GM21717 (cell line): ENCODE measurements at regions not wholly inside any gene's neighbourhood (a gene's known extent, or its start where the extent isn't known, plus 50 kb on each side); places are given as distances from the start of the nearest gene placed in this dataset.

Experiments used
- ATAC-seq: cut with Tn5 transposase; IDR thresholded peaks from one replicate; pipeline ENCODE4 v1.9.1; 2021; ENCODE audit warnings: mild to moderate bottlenecking, moderate library complexity; ENCODE audit not compliant: unreplicated experiment

- ATAC-seq = no peak
Observed at GRCh38 chr20:10986586-10986985, 312.8 kb upstream of the JAG1 start.

DNA sequence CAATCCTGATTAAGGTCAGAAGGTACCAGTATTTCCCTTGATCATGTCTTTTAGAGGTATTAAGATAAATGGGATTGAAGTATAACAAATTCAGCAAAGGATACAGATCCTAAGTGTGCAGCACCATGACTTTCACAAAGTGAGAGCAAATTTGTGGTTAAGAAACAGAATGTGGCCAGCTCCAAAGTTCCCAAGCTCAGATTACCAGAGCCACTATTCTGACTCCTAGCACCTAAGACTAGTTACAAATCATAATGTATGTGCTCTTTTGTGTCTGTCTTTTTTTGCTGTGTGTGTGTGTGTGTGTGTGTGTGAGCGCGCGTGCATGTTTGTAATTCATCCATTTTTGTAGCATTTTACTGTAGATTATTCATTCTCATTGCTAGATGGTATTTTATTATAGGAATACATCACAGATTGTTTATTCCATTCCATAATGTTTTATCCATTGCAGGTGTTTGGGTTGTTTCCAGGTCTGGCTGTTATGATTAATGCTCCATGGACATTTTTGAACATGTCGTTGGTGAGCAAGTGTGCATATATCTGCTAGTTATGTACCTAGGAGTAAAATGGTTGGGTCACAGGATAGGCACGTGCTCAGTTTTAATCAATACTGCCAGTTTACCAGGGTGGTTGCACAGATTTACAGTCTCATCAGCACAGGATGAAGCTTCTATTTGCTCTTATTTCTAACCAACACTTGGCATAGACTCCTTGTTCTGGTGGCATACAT, 314.0 kb upstream of the JAG1 start:
- no peak for ATAC-seq

DNA sequence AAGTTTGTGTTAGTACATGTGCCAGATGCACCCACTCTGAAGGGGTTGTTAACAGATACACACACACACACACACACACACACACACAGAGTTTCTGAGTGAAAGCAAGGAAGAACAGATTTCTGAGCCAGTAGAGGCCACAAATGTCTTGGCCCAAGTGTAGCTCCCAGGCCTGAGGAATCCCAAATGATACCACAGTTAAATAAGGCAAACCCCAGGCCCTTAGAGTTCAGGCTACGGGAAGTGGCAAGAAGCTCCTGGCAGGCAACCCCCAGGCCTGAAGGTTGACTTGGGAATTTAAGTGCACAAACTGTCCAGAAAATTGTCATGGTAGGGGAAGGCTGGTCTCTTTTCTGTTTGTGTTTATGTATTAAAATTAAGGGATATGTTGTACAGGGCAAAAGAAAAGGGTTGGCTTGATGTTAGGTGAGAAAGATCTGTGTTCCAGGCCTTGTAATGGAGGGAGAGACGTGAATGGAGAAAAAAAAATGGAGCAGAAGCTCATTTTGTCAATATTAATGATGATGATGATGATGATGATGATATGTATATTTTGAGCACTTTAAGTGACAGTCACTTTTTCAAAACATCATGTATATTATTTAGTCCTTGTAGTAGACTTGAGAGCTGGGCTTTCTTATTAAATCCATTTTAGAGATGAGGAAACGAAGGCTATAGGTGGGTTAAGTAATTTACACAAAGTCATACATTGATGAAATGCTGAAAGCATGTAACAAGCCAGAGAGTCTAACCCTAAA, 317.0 kb upstream of the JAG1 start:
- ATAC-seq = no peak

GRCh38 chr20:10992731-10993130, 318.9 kb upstream of the JAG1 start:
- no peak for ATAC-seq

- ATAC-seq = no peak
Observed at GRCh38 chr20:10994991-10995700, 321.3 kb upstream of the JAG1 start.

- ATAC-seq = no peak
Observed at GRCh38 chr20:10998476-10998875, 324.7 kb upstream of the JAG1 start.

GRCh38 chr20:11000416-11000815, 326.6 kb upstream of the JAG1 start:
- ATAC-seq = no peak

DNA sequence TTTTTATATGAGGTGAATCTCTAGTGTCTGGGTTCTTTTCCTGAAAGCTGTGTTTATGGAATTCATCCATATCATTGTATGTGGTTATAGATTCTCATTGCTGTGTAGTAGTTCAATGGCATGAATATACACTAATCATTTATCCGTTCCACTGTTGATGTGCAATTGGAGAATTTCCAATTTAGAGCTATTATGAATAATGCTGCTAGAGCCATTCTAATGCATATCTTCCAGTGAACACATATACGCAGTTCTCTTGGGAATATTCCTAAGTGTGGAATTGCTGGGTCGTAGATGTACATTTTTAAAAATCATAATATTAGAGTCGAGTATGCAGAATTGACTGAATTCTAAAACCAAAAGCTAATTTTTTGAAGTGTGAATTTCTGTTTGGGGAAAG, 327.5 kb upstream of the JAG1 start:
- no peak for ATAC-seq

- ATAC-seq = no peak
Observed at GRCh38 chr20:11001764-11002540, 328.2 kb upstream of the JAG1 start.

DNA sequence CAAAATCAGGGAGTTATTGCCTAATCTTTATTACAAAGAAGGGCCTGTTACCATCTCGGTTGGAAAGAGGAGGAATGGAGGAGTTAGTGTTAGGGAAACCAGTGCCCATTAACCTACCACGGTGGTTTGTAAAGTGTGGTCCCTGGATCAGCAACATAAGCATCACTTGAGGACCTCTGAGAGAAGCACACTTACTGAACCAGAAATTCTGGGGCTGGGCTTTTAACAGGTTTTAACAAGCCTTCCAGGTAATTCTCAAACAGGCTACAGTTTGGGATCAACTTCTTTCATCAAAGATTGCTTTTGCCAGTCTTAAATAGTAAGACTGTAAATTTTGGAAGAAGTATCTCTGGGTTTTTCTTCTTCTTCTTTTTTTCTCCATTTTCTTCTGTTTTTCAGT, 329.5 kb upstream of the JAG1 start:
- ATAC-seq = no peak

DNA sequence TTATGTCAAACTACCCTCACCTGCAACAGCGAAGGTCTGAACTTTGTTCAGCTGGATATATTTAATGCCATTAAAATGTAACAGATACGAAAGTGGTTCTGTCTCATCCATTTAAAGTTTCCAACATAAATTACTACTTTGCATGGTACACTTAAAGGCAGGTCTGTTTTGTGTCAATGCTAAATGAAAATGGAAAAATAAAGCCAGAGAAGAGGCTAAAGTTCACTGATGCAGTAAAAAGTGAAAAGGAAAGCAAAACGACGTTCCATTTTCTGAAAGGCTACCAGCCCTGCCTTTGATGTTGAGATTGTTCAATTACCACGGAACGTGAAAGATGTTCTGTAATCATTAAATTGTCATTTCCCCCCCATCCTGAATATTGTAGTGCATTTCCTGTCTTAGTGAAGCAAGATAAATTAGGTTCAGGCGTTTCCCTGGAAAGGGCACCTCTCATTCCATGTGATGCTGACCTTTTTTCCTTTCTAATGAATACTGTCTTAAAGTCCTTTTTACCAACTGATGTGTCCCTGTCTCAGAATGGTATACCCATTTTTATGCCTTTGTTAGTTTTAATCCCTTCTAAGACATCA, 334.7 kb upstream of the JAG1 start:
- ATAC-seq = no peak

GRCh38 chr20:11011653-11012052, 337.9 kb upstream of the JAG1 start:
- no peak for ATAC-seq

- ATAC-seq = no peak
Observed at GRCh38 chr20:11012975-11013374, 339.2 kb upstream of the JAG1 start.

DNA sequence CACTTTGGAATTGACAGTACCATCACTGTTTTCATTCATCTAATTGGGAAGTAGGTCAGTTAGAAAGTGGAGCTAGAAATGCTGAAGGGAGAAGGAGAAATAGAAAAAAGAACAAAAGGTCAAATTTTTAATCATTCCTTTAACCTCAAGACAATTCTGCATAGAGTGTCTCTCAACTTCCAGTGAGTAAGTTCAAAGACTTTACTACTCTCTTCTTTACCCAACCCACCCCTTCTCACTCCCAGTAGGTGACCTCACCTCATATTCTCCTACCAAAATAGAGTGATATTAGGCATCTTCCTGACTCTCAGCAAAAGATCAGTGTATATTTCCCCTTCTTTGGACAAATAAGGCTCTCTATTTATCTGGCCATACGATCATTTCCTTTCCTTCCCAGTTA, 340.0 kb upstream of the JAG1 start:
- no peak for ATAC-seq

DNA sequence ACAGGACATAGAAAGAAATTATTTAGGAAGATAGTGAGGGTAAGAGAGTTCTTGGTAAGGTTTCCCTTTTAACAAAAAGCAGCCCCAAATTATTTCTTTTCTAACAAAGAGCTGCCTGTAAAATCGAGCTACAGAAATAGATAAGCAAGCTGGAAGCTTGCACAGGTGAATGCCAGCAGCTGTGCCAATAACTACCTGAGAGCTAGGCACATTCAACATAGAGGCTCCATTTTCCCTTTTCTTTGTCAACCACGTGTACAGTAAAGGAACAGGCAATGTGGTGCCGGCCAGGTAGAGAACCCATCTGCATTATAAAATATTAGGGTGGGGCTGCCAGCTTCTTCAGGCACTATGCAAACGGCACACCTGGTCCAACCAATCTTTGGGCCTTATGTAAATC, 341.6 kb upstream of the JAG1 start:
- no peak for ATAC-seq

DNA sequence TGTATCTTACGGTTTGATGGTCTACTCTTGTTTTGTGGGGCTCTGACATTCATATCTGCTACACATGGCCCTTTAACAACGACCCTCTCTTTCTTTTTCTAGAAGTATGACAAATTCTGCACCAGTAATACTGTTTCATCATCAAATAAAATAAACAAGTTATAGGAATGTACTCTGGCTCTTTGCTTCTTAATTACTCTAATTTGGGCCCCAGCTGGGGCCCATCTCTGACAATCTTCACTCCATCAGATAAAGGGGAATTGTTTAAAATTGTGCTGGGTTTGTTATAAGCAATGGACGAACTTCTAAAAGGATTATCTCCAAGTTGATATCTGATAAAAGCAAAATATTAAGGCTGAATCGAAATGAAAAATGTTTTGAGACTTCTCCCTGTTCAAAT, 343.6 kb upstream of the JAG1 start:
- ATAC-seq = no peak

DNA sequence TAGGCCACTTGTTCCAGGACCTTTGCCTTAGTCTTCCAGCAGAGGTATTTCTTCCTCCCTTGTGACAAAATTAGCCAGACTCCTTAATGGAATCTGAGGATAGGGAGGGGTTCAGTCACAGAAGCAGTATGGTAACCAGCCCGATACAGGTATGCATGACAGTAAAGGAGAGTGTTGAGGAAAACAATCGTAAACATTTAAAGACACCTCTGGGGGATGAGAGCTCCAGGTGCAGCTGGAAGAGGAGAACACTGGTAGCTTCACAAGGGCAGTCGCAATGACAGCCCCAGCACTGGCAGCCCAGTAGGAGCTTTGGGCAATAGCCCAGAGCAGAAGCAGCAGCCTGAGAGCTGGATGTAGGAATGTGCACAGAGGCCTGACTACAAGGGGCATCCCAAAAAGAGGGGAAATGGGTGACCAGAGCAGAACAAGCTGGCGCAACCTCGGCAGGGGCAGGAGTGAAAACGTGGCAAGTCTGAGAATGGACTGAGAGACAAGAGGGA, 344.9 kb upstream of the JAG1 start:
- ATAC-seq = no peak

DNA sequence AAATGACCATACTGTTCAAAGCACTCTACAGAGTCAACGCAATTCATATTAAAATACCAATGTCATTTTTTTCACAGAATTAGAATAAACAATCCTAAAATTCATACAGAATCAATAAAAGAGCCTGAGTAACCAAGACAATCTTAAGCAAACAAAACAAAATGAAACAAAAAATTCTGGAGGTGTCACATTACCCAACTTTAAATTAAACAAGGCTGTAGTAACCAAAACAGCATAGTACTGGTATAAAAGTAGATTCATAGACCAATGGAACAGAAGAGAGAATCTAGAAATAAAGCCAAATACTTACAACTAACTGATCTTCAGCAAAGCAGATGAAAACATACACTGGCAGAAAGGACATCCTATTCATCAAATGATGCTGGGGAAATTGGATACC, 346.9 kb upstream of the JAG1 start:
- no peak for ATAC-seq

- ATAC-seq = no peak
Observed at GRCh38 chr20:11027224-11027623, 353.4 kb upstream of the JAG1 start.

DNA sequence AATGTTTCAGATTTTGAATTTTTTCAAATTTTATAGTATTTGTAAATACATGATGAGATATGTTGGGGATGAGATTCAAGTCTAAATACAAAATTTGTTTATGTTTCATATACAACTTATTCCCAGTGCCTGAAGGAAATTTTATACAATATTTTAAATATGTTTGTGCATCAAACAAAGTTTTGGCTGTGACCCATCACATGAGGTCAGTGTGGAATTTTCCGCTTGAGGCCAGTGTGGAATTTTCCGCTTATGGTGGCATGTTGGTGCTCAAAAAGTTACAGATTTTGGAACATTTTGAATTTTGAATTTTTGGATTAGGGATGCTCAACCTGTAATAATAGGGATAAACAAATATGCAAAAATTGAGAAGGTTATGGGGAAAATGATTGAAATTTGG, 356.6 kb upstream of the JAG1 start:
- ATAC-seq = no peak

DNA sequence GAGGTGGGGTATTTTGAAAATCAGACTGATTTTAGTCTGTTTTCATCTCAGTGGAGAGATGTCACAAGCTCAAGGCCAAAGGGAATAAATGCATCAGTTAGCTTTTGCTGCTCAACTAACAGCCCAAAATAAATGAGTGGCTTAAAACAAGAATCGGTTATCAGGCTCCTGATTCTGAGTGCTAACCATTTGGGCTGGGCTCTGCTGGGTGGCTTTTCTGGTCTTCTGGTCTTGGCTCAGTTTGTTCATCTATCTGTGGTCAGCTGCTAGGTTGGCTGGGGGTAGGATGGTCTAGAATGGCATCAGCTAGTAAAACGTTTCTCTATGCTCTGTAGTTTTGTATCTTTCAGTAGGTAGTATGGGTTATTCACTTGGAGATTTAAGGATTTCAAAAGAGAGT, 357.5 kb upstream of the JAG1 start:
- no peak for ATAC-seq
